ENCODE measurements at regions not wholly inside any gene's neighbourhood (a gene's known extent, or its start where the extent isn't known, plus 50 kb on each side); places are given as distances from the start of the nearest gene placed in this dataset.
A peak's percentile ranks its signal among the peaks of the same experiment; 100 is the strongest.

- no peak for DNase-seq (ENCODE audit: low read depth)
These were observed 149.8 kb upstream of the TENM3 start for GRCh38 chr4:182093431-182093831.

DNA sequence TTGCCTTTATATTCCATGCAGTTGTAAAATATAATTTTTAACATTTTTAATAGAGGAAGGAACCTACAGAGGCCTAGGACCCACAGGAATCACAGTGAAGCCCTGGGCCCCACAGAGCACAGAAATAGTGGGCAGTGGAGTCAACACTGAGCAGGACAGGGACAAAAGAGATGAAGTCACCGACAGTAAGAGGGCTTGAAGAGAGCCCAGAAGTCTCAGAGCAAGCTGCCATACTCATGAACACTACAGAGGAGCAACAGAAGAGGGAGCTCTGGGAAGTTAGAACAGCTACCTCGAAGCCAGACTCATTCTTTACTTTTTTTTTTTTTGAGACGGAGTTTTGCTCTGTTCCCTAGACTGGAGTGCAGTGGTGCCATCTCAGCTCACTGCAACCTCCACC is 149.3 kb upstream of the TENM3 start:
- DNase-seq (ENCODE audit: low read depth) = no peak

DNA sequence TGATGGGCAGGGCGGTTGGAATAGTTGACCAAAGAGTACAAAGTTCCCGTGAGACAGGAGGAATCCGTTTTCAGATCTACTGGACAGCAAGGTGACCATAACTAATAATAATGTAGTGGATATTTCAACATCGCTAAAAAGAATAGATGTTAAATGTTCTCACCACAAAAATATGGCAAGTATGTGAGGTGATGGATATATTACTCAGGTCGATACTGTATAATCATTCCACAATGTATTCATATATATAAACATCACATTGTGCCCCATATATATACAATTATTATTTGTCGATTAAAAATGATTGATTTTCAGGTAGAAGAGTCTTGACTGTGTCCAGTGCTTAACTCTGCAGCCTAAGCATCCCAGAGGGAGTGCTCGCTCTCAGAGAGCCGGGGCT is 141.6 kb upstream of the TENM3 start:
- no peak for DNase-seq (ENCODE audit: low read depth)

- no peak for DNase-seq (ENCODE audit: low read depth)
These were observed 140.6 kb upstream of the TENM3 start for GRCh38 chr4:182102576-182102975.

DNA sequence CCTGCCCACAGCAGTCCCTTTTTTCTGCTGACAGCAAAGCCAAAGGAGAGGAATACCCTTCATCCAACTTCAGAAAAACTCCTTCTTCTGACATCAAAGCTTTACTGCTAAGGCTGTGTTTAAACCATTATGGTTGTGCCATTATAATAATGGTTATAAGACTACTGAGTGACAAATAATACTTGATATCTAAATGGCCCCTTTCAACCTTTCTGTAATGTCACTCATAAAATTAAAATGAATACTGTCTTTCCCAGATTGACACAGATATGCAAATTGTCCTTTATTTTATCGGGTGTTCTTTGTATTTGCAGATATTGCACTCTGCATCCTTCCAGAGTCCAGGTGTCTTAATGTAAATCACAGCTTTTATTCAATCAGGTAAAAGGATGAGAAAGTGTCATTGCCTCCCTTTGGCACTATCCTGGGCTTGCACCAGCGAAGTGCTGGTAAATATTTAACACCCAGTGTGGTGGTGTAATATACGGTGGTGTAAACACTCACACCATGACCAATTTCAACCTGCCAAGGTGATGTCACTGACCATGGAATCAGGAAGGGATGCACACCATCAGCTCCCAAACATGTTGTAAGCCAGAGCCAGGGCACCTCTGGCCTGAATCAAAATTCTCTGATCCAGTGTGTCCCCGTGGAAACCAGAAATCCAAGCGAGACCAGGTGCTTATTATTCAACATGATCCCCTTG is 139.4 kb upstream of the TENM3 start:
- no peak for DNase-seq (ENCODE audit: low read depth)

DNA sequence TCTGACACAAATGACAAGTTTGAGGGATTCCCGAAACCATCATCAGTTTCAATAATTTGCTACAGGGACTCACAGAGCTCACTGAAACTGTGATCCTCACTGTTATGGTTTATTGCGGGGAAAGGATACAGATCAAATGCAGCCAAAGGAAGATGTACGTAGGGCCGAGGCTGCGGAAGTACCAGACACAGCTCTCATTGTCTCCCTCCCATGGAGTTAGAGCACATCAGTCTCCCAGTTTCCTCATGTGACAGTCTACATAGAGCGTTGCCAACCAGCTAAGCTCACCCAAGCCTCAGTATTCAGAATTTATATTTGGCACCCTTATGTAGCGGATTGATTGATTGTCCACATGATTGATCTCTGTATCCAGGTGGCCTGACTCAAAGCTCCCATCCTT is 137.8 kb upstream of the TENM3 start:
- no peak for DNase-seq (ENCODE audit: low read depth)

DNA sequence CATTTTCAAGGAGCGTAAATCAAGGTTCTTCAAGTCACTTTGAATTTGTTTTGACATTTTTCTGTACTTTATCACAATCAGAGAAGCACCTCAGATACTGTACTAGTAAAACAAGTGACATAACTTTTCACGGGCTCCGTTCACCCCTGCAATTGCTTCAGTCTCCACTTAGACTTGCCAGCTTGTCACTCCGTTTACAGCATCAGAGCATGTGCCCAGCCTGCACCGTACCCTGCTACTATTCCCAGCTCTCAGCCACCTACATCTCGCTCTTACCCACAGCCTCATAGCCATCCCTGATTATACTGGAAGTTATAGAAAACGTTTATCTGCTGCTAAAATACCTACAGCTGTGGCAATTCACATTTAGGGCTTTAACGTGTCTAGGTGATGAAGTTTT is 135.3 kb upstream of the TENM3 start:
- DNase-seq (ENCODE audit: low read depth) = no peak

DNA sequence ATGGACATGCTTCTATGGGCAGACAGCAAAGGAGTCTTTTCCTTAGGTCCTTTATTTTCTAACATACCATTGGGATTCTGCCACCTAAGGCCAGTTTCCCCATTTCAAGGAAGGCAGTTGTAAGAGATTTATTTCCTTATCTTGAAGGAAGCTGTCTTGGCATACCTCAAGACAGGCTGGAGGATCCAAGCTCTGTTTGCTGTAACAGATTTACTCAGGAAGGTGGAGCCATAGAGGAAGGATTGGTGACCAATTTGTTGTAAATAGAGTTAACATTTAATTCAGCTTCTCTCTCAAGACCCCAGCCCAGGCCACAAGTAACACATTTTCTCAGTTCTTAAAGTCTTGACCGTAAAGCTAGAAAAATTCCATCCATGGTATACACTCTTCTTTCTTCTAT is 131.6 kb upstream of the TENM3 start:
- no peak for DNase-seq (ENCODE audit: low read depth)

DNA sequence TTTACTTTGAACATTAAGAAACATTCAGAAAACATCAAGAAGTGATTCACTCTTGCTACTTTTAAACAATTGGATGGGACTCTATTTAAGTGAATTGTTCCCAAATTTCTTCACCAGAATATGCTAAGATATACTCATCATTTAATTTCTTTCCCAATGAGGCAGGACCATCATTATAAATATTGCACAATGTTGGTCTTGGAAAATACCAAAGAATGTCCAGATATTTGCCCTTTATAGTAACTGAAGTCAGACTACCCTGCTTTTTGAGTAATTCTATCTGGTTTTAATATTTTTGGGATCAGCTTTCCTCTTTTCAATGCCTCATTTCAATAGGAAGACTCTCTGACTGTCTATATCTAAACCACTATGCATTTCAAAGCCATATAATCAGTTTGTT is 129.4 kb upstream of the TENM3 start:
- no peak for DNase-seq (ENCODE audit: low read depth)

DNA sequence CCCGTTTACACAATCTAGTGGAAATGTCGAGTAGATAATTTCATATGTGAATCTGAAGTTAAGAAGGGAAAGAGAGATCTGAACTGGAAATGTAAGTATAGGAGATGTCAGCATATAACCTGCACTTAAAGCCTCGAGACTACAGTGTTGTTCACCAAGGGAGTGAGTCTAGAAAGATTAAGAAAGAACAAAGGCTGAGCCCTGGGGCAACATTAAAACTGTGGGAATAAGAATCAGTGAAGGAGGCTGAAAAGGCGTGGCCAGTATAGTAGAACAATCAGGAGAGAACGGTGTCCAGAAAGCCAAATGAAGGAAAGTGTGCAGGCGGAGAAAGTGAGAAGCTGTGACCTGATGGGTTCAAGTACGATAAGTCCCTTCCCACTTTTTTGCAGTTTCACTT is 118.8 kb upstream of the TENM3 start:
- no peak for DNase-seq (ENCODE audit: low read depth)

DNA sequence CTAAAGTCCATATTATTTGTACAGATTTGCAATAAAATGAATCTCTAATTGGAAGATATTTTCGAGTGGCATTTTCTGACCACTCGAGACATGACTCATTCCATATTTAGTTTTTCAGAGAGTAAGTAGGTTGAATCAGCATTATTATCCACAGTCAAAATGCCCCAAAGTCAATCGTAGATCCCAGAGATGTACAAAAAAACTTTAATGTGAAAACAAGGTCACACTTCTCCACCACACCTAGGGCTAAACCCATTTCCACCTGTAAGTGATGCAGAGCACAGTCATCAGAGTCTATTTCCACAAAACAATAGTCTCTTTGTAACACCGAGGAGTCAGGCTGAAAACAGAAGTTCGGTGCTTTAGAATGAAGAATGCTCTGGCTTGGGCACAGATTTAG is 117.1 kb upstream of the TENM3 start:
- no peak for DNase-seq (ENCODE audit: low read depth)

- DNase-seq (ENCODE audit: low read depth) = no peak
These were observed 116.6 kb upstream of the TENM3 start for GRCh38 chr4:182126603-182127002.

- no peak for DNase-seq (ENCODE audit: low read depth)
These were observed 110.2 kb upstream of the TENM3 start for GRCh38 chr4:182133033-182133432.

DNA sequence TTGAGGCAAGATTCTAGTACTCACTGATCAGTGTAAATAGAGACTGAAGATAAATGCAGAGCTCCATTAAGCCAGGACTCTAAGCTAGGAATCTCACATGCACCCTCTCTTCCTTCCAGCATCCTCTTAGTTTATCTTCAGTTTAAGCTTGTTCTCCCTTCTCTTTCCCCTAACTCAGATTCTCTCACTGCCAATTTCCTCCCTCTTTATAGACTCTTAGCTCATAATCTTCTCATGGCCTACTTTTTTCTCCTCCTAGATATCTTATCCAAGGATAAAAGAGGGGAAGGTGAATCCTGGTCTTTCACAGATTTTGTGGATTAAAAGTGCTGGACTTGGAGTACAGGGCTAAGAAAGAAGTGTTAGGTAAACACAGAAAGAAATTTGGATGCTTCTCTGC is 108.9 kb upstream of the TENM3 start:
- no peak for DNase-seq (ENCODE audit: low read depth)

- DNase-seq (ENCODE audit: low read depth) = no peak
These were observed 107.0 kb upstream of the TENM3 start for GRCh38 chr4:182136201-182136600.

DNA sequence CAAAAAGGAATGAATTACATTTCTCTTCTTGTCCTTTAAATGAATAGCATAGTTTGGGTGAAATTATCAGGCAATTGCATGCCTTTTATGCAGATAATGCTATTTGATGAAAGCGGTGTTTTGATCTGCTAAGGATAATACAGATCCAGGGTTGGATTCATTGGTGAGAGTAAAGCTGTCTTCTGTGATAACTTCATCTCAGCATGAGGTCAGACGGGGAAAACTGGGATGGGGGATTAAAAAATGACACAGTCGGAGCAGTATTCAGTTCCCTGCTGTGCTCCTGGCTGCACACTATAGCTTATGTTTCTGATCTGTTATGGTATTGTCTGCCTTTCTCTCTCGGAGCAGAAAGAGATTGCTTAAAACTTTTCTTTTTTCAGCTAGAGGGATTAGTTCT is 105.9 kb upstream of the TENM3 start:
- DNase-seq (ENCODE audit: low read depth) = no peak

DNA sequence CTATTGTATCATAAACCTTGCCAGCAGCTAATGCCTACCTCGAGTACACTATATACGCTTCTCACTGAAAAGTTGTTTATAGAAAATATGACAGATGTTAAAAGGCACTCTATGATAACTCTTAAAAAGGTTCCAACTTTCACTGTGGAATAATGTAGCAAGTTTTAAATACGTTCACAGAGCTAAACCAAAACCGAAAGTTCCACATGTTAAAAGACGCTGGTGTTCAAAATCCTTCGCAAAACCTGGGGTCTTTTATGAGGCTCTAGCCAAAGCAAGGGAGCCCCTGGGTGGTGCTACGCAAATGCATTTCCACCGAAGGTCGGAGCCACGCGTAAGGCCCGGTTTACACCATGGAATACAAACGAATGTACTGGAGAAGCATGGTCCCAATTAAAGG is 103.7 kb upstream of the TENM3 start:
- no peak for DNase-seq (ENCODE audit: low read depth)

DNA sequence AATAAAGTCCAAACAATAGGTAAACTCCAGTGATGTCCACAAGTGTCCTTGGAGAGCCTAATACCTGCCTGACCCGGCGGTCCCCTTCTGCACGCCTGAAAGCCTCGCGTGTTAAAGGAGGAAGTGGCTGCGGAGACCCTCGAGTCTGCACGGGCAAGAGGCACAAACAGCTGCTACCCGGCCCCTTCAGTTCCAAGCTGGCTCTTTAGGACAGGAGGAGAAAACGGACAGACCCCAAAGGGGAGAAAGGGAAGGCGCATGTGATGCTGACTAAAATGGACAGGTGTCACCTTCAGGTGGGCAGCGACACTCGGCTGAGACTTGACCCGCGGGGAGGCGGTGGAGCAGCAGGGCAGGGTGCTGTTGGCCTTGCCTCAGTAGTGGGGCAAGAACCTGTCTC is 102.7 kb upstream of the TENM3 start:
- no peak for DNase-seq (ENCODE audit: low read depth)

- DNase-seq (ENCODE audit: low read depth) = no peak
These were observed 102.1 kb upstream of the TENM3 start for GRCh38 chr4:182141061-182141460.

DNA sequence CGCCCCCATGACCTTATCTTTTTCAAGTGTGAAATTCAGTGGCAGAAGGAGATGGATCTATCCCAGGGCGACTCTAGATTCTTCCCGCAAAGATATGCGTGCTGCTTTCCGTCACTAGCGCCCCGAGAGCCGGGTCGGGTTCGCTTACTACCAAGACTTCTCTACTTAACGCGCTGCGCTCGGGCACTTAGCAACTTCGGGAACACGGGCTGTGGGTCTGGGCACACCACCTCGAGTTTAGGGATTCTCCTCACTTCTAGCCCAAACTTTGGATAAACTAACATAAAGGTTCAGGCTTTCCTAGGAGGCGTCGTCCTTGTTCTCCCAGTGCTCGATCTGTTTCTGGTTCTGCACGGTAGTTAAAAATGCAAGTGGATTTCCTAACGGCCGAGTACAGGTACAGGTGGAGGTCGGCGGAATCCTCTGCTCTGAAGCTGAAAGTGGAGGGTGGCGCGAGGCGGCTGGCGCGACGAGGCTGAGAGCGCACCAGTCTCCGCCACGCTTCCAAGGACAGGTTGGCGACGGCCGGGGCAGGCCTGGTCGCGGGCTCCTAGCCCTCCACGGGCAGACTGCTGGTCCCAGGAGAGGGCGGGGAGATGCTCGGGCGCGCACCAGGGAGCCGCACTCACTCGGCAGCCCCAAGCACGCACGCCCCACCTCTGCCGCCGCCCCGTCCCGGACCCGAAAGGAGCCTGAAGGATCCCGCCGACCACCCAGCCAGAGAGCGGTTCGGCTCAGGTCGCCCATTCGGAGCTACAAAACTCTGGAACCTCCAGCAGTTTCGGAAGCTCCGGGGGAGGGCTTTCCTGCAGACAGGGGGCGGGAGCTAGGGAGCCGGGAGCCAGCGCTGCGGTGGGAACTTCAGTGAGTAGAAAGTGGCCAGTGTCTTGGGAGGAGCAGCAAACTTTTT is 100.8 kb upstream of the TENM3 start:
- no peak for DNase-seq (ENCODE audit: low read depth)

- DNase-seq (ENCODE audit: low read depth) = no peak
These were observed 99.9 kb upstream of the TENM3 start for GRCh38 chr4:182143086-182143821.

DNA sequence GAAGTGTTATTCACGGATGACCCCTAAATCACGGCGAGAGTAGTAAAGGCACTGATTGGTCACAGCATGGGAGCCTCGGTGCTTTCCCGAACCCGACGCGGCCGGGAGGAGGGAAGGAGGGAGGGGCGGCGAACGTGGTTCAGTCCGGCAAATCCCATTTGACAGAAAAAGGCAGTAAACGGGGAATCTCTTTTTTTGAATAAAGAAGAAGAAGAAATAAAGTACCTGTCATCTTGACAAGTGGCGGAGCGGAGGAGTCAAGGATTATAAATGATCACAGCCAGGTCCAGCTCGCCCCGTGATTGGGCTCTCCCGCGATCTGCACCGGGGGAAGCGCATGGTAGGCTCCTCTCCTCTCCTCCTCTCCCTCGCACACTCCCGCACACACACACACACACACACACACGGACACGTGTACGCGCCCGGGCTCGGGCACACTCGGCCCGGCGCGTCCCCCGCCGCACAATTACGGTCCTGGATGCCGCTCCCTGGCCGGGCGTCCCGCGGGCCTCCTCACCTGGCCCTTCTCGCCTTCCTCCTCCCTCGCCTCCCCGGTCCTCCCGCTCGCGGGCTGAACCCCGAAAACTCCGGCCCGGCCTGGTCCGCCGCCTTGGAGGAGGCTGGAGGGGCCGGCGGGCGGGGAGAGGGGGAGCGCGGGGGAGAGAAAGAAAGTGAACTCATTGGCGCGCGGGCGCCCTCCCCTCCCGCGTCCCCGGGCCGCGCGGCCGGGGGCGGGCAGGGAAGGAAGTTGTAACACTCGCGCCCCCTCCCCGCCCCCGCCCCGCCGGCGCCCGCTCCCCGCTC is 99.2 kb upstream of the TENM3 start:
- DNase-seq (ENCODE audit: low read depth) = peak; percentile 60

Measured in GM04504 (cell line).